Lower leg skin (tissue), 3 donors: ENCODE measurements at regions not wholly inside any gene's neighbourhood (a gene's known extent, or its start where the extent isn't known, plus 50 kb on each side); places are given as distances from the start of the nearest gene placed in this dataset.

Experiments used
- POLR2A ChIP-seq, 2 donors: fragments of 450-650 bp; IDR thresholded peaks; one replicate each; pipeline ENCODE4 v1.6.1; 2016 to 2017; ENCODE audit warnings: antibody characterized with exemption in 2 of 2, mild to moderate bottlenecking in 1 of 2, moderate library complexity in 1 of 2
- TF ChIP-seq, protein P1 (sequence below), 3 donors: fragments of 450-650 bp; IDR thresholded peaks; one replicate each; pipeline ENCODE4 v1.5.1; 2016; ENCODE audit warnings: antibody characterized with exemption in 3 of 3, mild to moderate bottlenecking in 3 of 3, moderate library complexity in 2 of 3

DNA sequence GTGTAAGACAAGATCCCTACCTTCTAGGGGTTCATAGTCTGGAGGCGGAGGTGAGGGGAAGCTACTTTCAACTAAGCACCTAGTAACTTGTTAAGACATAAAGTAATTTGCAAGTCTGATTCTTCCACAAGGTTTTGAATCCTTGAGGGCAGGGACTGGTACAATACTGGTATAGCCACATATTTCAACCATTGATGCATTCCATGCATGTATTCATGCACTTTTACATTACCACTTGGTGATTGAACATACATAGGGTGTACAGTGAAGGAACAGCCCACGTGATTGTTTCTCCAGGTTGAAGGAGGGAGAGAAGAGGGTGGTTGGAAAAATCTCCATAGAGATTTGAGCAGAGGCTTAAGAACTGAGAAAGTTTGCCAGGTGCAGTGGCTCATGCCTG is 62.0 kb upstream of the PAX6 start:
- TF ChIP-seq, protein P1, sequence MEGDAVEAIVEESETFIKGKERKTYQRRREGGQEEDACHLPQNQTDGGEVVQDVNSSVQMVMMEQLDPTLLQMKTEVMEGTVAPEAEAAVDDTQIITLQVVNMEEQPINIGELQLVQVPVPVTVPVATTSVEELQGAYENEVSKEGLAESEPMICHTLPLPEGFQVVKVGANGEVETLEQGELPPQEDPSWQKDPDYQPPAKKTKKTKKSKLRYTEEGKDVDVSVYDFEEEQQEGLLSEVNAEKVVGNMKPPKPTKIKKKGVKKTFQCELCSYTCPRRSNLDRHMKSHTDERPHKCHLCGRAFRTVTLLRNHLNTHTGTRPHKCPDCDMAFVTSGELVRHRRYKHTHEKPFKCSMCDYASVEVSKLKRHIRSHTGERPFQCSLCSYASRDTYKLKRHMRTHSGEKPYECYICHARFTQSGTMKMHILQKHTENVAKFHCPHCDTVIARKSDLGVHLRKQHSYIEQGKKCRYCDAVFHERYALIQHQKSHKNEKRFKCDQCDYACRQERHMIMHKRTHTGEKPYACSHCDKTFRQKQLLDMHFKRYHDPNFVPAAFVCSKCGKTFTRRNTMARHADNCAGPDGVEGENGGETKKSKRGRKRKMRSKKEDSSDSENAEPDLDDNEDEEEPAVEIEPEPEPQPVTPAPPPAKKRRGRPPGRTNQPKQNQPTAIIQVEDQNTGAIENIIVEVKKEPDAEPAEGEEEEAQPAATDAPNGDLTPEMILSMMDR (IDR thresholded peaks at IDR 0.05) = no peak
- no peak for TF ChIP-seq POLR2A (IDR thresholded peaks at IDR 0.05)
